DOHH2 (cell line): ENCODE measurements at regions not wholly inside any gene's neighbourhood (a gene's known extent, or its start where the extent isn't known, plus 50 kb on each side); places are given as distances from the start of the nearest gene placed in this dataset.

ENCODE experiments used
- EZH2phosphoT487 ChIP-seq: fragments of 200-600 bp; sonication (generic); IDR thresholded peaks from 2 replicates; pipeline ENCODE4 v1.6.1; 2017; ENCODE audit warnings: borderline replicate concordance, mild to moderate bottlenecking, antibody characterized with exemption, low read length, moderate library complexity, mixed read lengths
- TF ChIP-seq, protein P1 (sequence below): fragments of 200-600 bp; sonication (generic); IDR thresholded peaks from one replicate; pipeline ENCODE4 v1.5.1; 2014; ENCODE audit warnings: antibody characterized with exemption, mild to moderate bottlenecking, low read depth, low read length; ENCODE audit not compliant: poor library complexity, severe bottlenecking

DNA sequence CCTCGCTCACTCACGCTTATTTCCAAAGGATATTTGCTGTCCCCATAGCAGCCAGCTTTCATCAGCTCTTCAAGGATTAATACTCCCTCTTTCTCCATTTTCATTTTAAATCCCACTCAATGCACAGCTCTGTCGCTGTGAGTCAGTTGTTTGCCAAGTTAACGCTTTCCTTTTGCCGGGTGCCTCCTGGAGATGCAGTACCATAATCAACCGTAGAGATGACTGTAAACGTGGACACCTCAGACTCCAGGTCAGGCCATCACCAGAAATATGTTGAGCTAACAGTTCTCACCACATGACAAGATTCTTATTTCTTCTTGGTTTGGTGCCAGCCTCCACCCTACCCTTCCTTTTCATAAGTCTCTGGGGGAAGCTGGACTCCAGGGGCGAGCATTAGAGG lies 66.6 kb upstream of the TAB2 start:
- TF ChIP-seq, protein P1, sequence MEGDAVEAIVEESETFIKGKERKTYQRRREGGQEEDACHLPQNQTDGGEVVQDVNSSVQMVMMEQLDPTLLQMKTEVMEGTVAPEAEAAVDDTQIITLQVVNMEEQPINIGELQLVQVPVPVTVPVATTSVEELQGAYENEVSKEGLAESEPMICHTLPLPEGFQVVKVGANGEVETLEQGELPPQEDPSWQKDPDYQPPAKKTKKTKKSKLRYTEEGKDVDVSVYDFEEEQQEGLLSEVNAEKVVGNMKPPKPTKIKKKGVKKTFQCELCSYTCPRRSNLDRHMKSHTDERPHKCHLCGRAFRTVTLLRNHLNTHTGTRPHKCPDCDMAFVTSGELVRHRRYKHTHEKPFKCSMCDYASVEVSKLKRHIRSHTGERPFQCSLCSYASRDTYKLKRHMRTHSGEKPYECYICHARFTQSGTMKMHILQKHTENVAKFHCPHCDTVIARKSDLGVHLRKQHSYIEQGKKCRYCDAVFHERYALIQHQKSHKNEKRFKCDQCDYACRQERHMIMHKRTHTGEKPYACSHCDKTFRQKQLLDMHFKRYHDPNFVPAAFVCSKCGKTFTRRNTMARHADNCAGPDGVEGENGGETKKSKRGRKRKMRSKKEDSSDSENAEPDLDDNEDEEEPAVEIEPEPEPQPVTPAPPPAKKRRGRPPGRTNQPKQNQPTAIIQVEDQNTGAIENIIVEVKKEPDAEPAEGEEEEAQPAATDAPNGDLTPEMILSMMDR = no peak
- no peak for TF ChIP-seq EZH2phosphoT487
